GM12892 (cell line): ENCODE measurements at regions not wholly inside any gene's neighbourhood (a gene's known extent, or its start where the extent isn't known, plus 50 kb on each side); places are given as distances from the start of the nearest gene placed in this dataset.

ENCODE experiments used
- POLR2A ChIP-seq: IDR thresholded peaks from 2 replicates; pipeline ENCODE4 v1.6.1; 2011; ENCODE audit warnings: low read depth, low read length, control low read depth
- POLR2AphosphoS5 ChIP-seq: IDR thresholded peaks from 2 replicates; pipeline ENCODE4 v1.6.1; 2011; ENCODE audit warnings: low read depth, low read length, control low read depth
- TAF1 ChIP-seq: IDR thresholded peaks from 2 replicates; pipeline ENCODE4 v1.6.1; 2011; ENCODE audit warnings: low read depth, mild to moderate bottlenecking, control low read depth, low read length, borderline replicate concordance

DNA sequence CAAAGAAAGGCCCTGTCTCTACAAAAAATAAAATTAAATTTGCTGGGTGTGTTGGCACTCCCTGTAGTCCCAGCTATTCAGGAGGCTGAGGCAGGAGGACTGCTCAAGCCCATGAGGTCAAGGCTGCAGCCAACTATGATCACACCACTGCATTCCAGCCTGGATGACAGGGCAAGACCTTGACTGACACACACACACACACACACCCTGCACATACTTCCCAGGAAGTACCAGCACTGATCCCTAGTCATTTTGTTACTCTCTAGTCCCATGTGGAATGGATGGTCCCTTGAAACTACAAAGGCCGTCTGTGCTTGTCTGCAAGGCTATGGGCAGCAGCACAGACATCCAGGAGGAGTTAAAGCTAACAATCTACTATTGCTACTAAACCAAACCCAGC, 59.7 kb upstream of the CYP2D6 start:
- no peak for TF ChIP-seq POLR2AphosphoS5
- TF ChIP-seq TAF1: no peak
- no peak for TF ChIP-seq POLR2A
